Smooth muscle cell (in vitro differentiated cells): ENCODE measurements at regions not wholly inside any gene's neighbourhood (a gene's known extent, or its start where the extent isn't known, plus 50 kb on each side); places are given as distances from the start of the nearest gene placed in this dataset.

Experiments used
- DNase-seq: peaks from one replicate; lab custom pipeline; 2025; ENCODE audit not compliant: unreplicated experiment; lab: John Stamatoyannopoulos, UW
- H2AFZ ChIP-seq: fragments of 200-600 bp; sonication (generic); 2 replicates; pipeline ENCODE4 v1.6.0; 2016; ENCODE audit warnings: antibody characterized with exemption, low read depth, mild to moderate bottlenecking
- H3F3A ChIP-seq: fragments of 200-600 bp; sonication (generic); 2 replicates; pipeline ENCODE4 v1.6.0; 2017; ENCODE audit warnings: antibody characterized with exemption, low read depth
- H3K27ac ChIP-seq: fragments of 200-600 bp; sonication (generic); 2 replicates; pipeline ENCODE4 v1.5.1; 2016; ENCODE audit warnings: low read depth, mild to moderate bottlenecking
- H3K27me3 ChIP-seq: fragments of 200-600 bp; sonication (generic); 2 replicates; pipeline ENCODE4 v1.6.1; 2016; ENCODE audit warnings: low read depth, mild to moderate bottlenecking
- H3K36me3 ChIP-seq: fragments of 200-600 bp; sonication (generic); 2 replicates; pipeline ENCODE4 v1.5.1; 2016; ENCODE audit warnings: low read depth
- H3K4me1 ChIP-seq: fragments of 200-600 bp; sonication (generic); 2 replicates; pipeline ENCODE4 v1.5.1; 2016; ENCODE audit warnings: low read depth
- H3K4me2 ChIP-seq: fragments of 200-600 bp; sonication (generic); 2 replicates; pipeline ENCODE4 v1.6.0; 2016; ENCODE audit warnings: mild to moderate bottlenecking
- H3K4me3 ChIP-seq: fragments of 200-600 bp; sonication (generic); 2 replicates; pipeline ENCODE4 v1.5.1; 2016; ENCODE audit warnings: mild to moderate bottlenecking
- H3K79me2 ChIP-seq: fragments of 200-600 bp; sonication (generic); 2 replicates; pipeline ENCODE4 v1.6.0; 2016; ENCODE audit warnings: low read depth, mild to moderate bottlenecking
- H3K9ac ChIP-seq: fragments of 200-600 bp; sonication (generic); 2 replicates; pipeline ENCODE4 v1.6.0; 2016; ENCODE audit warnings: low read depth
- H3K9me3 ChIP-seq: fragments of 200-600 bp; sonication (generic); replicated peaks from 2 replicates; pipeline ENCODE4 v1.5.1; 2016; ENCODE audit warnings: low read depth
- H4K20me1 ChIP-seq: fragments of 200-600 bp; sonication (generic); 2 replicates; pipeline ENCODE4 v1.6.0; 2016; ENCODE audit warnings: low read depth
- CTCF ChIP-seq: fragments of 200-600 bp; sonication (generic); IDR thresholded peaks from 2 replicates; pipeline ENCODE4 v1.5.1; 2017; ENCODE audit warnings: borderline replicate concordance, mild to moderate bottlenecking, antibody characterized with exemption; ENCODE audit not compliant: insufficient read depth, poor library complexity, severe bottlenecking
- WGBS: methylation state at CpG from one replicate; pipeline ENCODE4 v1.1.7; 2016; ENCODE audit warnings: low lambda C conversion rate; 5-methylcytosine and 5-hydroxymethylcytosine counted together

- no peaks in the 10 kb centered on the region for H3F3A ChIP-seq
- DNase-seq = no peak
- TF ChIP-seq CTCF = no peak
- no peak overlapping the region for H3K9ac ChIP-seq
- no peak overlapping the region for H3K4me2 ChIP-seq
- H3K4me3 ChIP-seq = no peak overlapping the region
- WGBS = 60% methylated on average over 2 of the region's 2 CpGs
- H3K9me3 ChIP-seq = no peaks in the 10 kb centered on the region
- H3K4me1 ChIP-seq = no peaks in the 10 kb centered on the region
- H3K36me3 ChIP-seq = no peaks in the 10 kb centered on the region
- H2AFZ ChIP-seq = no peak overlapping the region
- no peak overlapping the region for H3K27ac ChIP-seq
- no peaks in the 10 kb centered on the region for H3K79me2 ChIP-seq
- no peaks in the 10 kb centered on the region for H3K27me3 ChIP-seq
- H4K20me1 ChIP-seq = no peaks in the 10 kb centered on the region
Observed at GRCh38 chr5:29150840-29151239, 2042.6 kb upstream of the CDH6 start.

GRCh38 chr5:29148581-29148980 lies 2044.9 kb upstream of the CDH6 start:
- no peak for TF ChIP-seq CTCF
- H4K20me1 ChIP-seq = no peaks in the 10 kb centered on the region
- H3K4me2 ChIP-seq = no peak overlapping the region
- H3F3A ChIP-seq = no peaks in the 10 kb centered on the region
- no peaks in the 10 kb centered on the region for H3K79me2 ChIP-seq
- H3K4me3 ChIP-seq = no peak overlapping the region
- H3K4me1 ChIP-seq = no peaks in the 10 kb centered on the region
- H3K9me3 ChIP-seq = no peaks in the 10 kb centered on the region
- no peaks in the 10 kb centered on the region for H3K36me3 ChIP-seq
- no peak overlapping the region for H3K9ac ChIP-seq
- no peaks in the 10 kb centered on the region for H3K27me3 ChIP-seq
- no peak for DNase-seq
- no peak overlapping the region for H3K27ac ChIP-seq
- WGBS = 40% methylated on average over 2 of the region's 2 CpGs
- H2AFZ ChIP-seq = no peak overlapping the region

DNA sequence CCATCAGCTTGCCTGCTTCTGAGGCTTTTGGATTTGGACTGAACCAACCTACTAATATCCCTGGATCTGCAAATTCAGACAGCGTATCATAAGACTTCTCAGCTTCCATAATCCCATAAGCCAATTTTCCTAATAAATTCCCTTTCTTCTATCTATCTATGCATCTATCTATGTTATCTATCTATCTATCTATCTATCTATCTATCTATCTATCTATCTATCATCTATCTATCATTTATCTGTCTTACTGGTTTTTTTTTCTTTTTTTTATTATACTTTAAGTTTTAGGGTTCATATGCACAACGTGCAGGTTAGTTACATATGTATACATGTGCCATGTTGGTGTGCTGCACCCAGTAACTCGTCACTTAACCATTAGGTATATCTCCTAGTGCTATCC lies 2045.4 kb upstream of the CDH6 start:
- DNase-seq = no peak
- Histone ChIP-seq H3K4me2 (no peak overlapping the region), H3F3A (no peaks in the 10 kb centered on the region), H3K9me3 (no peaks in the 10 kb centered on the region), H3K27ac (no peak overlapping the region), H3K79me2 (no peaks in the 10 kb centered on the region), H3K9ac (no peak overlapping the region), H2AFZ (no peak overlapping the region), H3K4me1 (no peaks in the 10 kb centered on the region), H3K4me3 (no peak overlapping the region), H3K36me3 (no peaks in the 10 kb centered on the region), H3K27me3 (no peaks in the 10 kb centered on the region), H4K20me1 (no peaks in the 10 kb centered on the region)
- 94% methylated on average over 3 of the region's 3 CpGs for WGBS
- TF ChIP-seq CTCF = no peak

DNA sequence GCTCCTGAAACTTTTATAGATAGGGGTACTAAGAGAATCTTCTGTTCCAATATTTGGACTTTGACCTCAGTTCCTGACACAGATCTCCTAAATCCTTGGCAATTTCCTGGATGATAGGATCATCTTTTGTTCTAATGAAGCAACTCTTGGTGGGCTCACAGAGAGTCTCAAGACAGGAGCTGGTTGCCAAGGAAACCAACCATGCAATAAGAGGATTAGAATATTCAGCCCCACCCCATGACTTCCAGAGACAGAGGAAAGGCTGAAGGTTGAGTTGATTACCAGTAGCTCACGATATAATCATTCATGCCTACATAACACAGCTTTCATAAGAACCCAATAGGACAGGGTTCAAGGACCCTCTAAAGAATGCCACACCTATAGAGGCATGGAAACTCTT lies 2050.2 kb upstream of the CDH6 start:
- Histone ChIP-seq H3K79me2 (no peaks in the 10 kb centered on the region), H3K36me3 (no peaks in the 10 kb centered on the region), H3K27me3 (no peaks in the 10 kb centered on the region), H4K20me1 (no peaks in the 10 kb centered on the region), H3K9ac (no peak overlapping the region), H3K9me3 (no peaks in the 10 kb centered on the region), H3K27ac (no peak overlapping the region), H3K4me3 (no peak overlapping the region), H3K4me2 (no peak overlapping the region), H3F3A (no peaks in the 10 kb centered on the region), H3K4me1 (no peaks in the 10 kb centered on the region), H2AFZ (no peak overlapping the region)
- WGBS = 79% methylated on average over 1 of the region's 1 CpG
- no peak for DNase-seq
- no peak for TF ChIP-seq CTCF
